ENCODE measurements at regions not wholly inside any gene's neighbourhood (a gene's known extent, or its start where the extent isn't known, plus 50 kb on each side); places are given as distances from the start of the nearest gene placed in this dataset.
A peak's percentile ranks its signal among the peaks of the same experiment; 100 is the strongest.
"Not testable (repeated sequence)": the region's sequence is repeated elsewhere in the genome, so short reads cannot be mapped to it uniquely, and the experiment has no call there.

DNA sequence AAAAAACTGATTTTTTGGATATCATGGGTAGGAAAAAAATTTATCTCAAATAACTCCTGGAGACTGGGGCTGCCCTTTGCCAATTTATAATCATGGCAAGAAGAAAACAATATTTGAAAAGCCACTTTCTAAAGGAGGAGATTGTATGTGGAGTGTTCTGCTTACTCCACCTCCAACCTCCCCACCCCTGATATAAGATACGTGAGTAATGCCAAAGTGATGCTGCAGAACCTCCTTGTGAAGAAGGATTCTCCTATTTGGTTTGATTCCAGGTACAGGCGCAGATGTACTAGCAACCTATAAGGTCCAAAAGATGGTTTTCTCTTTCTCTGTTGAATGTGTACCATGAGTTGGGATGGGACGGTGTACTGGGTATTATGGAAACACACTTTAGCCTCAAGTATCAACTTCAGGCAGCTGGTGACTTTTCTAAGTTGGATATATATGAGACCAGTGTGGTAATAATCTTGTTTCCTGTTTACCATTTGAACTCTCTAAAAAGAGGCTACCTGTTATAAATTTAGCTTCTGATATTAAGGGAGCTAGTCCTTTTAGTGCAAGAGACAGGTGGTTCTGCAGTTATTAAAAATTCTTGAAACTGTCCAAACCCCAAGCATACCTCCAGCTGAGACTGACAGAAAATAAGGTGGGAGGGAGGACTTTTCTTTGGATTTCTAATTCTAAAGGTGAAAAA is 724.0 kb upstream of the MIR17HG start:
- no peak for DNase-seq (ENCODE audit: low read depth in 4 of 4, low spot score in 3 of 4)

DNA sequence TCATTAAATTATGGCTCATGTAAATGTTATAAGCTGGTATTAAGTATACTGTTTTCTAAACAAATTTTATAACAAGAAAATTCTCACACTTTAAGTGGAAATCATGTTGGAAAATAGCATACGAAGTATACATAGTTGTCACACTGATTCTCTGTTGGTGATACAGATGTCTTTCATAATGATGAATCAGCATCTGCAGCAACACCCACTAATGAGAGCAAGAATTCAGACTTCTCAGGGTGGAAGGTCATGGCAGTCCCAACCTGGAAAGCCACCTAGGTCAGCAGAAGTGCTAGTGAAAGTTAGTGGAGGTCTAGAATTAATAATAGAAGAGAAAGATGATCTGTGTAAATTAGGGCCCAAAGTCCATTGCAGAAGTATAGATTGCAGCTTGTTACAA is 719.7 kb upstream of the MIR17HG start:
- DNase-seq (ENCODE audit: low read depth in 4 of 4, low spot score in 3 of 4), result no peak

DNA sequence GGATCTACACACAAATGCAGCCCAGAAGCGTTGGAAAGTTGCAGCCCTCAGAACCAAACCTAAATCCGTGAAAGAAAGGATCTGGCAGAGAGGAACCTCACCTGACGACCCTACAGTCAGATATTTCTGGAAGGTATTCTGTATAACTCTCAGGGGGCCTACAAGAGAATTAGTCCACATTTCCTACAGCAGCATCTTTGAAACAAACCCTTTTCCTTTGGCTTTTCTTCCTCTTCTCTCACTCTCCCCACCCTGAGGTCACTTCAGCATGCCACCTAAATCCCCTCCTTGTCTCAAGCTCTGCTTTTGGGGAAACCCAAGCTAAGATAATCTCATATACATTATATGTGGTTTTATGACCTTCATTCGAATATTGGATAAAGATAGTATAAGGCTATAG is 719.0 kb upstream of the MIR17HG start:
- DNase-seq (ENCODE audit: low read depth in 4 of 4, low spot score in 3 of 4), result no peak

DNA sequence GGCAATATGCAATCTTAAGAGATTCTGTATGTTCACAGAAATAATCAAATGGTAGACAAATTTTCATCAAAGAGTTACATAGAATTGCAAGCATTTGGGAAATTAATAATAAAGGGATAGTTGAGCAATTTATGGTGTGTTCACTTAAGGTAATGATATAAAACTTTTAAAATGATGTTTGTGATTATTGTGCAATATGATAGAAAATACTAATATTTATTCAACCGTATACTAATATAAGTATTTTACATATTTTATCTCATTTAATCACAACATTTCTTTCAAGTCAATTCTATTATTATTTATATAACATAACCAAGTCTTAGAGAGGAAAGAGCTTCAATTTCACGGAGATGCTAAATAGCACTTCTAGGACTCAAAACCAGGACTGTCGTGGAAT is 716.8 kb upstream of the MIR17HG start:
- DNase-seq (ENCODE audit: low read depth in 4 of 4, low spot score in 3 of 4), result no peak

DNA sequence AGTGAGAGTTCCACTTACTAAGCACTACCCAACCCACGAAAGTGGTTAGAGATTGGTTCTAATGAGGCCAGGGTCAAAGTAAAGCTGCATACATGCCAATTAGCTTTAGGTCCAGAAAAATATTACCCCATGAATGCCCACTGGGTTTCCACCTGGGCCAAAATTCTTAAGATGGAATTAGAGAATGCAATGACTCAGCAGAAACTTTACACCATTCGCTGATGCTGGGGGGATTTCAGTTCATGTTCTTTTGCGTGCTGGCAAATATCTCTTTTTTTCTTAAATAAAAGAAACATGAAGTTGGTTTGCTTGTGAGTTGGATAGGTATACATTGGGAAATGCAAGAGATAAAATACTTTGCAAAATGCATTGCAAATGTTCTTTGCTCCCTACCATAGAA is 715.3 kb upstream of the MIR17HG start:
- no peak for DNase-seq (ENCODE audit: low read depth in 4 of 4, low spot score in 3 of 4)

DNA sequence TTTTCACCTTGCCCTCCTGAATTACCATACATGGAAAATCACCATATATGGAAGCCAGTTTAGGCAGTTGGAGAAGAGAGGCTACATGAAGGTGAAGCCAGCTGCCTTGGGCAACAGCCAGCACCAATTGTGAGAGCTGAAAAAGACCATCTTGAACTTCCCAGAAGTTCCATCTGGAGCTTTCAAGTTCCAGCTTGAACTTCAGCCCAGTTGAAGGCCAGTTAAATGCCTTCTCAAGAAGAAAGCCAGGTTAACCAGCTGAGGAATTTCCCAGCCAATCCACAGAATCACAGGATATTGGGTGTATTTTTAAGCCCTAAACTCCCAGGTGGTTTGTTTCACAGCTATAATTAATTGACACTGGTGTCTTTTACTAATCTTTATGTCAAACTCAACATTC is 713.6 kb upstream of the MIR17HG start:
- no peak for DNase-seq (ENCODE audit: low read depth in 4 of 4, low spot score in 3 of 4)

DNA sequence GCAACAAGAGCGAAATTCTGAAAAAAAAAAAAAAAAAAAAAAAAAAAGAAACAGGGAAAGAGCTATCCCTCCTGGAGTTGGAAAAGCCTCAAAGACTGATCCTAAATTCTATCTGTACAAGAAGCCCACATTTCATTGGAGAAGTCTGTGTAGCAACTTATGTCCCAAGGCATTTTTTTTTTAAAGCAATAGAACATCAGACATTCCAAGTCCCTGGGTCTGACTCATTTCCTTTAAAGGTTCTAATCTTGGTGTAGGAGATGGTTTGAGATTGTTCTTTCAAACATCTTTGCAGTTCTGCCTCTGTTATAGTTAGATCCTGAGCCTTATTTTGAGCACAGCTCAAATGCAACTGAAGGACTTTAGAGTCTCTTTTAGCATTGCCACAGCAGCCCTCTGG is 706.5 kb upstream of the MIR17HG start:
- DNase-seq (ENCODE audit: low read depth in 4 of 4, low spot score in 3 of 4), result no peak

DNA sequence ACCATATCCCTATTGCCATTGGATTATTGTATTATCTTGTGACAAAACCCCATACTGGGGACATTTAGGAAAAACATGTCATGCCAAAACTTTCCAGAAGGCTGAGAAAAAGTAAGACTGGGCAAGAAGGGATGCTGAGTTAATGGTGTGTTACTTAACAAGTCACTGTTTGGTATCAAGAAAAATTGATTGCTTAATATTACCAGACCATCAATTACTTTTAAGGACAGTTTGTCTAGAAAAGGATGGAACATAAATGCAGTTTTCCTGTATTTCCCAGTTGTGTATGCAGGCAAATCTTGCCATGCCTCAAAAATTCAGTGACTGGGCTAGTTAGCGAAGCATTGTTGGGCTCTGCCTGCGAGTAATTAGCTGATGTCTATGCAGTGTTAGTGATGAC is 705.6 kb upstream of the MIR17HG start:
- DNase-seq (ENCODE audit: low read depth in 4 of 4, low spot score in 3 of 4), result no peak

DNA sequence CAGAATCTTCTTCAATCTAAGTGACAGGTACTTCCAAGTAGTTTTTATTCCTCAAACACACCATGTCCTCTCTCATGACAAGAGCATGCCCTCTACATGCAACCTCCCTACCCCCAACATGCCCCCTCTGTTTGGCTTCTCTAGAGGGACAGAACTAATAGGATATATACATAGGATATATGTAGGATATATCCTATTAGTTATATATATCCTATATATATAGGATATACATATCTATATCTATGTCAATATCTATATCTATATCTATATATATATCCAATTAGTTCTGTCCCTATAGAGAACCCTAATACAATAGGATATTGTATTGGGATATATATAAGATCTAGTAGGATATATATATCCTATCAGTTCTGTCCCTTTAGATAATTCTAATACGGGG is 701.9 kb upstream of the MIR17HG start:
- DNase-seq (ENCODE audit: low read depth in 4 of 4, low spot score in 3 of 4), result no peak

DNA sequence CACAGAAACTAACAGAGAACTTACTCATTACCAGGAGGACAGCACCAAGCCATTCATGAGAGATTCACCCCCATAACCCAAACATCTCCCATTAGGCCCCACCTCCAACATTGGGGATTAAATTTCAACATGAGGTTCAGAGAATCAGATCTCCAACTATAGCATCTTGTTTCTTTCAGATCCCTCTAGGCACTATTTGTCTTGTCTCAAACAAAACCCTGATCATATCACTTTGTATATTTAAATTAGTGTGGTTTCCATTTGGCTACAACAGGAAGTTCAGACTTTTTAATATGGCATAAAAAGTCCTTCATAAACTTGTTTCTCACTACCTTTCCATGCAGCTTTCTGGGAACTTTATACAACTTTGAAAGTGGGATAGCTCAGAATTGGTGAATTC is 699.0 kb upstream of the MIR17HG start:
- DNase-seq (ENCODE audit: low read depth in 4 of 4, low spot score in 3 of 4), result no peak

DNA sequence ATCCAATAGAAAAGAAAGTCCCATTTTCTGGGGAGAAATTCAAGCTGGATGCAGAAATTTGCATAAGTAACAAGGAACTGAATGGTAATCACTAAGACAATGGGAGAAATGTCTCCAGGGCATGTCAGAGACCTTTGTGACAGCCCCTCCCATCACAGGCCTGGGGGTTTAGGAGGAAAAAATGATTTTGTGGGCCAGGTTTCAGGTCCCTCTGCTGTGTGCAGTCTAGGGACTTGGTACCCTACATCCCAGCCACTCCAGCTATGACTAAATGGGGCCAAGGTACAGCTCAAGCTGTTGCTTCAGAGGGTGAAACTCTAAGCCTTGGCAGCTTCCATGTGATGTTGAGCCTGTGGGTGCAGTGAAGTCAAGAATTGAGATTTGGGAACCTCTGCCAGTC is 695.5 kb upstream of the MIR17HG start:
- DNase-seq (ENCODE audit: low read depth in 4 of 4, low spot score in 3 of 4), result no peak

DNA sequence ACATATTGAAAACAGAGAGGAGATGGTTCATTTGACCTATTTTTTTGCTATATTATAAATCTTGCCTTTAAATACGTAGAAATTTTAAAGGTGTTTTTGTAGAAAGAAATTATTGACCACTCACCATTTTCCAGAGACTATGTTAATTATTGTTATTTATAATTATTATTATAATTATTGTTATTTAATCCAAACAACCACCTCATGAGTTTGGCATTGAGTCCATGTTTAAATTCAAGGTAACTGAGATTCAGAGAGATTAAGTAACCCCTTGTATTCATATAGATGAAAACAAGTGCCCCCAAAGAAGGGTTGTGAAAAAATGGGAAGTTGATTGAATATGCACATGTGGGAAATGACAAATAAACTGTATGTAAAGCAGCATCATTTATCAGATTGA is 692.5 kb upstream of the MIR17HG start:
- DNase-seq (ENCODE audit: low read depth in 4 of 4, low spot score in 3 of 4), result no peak

DNA sequence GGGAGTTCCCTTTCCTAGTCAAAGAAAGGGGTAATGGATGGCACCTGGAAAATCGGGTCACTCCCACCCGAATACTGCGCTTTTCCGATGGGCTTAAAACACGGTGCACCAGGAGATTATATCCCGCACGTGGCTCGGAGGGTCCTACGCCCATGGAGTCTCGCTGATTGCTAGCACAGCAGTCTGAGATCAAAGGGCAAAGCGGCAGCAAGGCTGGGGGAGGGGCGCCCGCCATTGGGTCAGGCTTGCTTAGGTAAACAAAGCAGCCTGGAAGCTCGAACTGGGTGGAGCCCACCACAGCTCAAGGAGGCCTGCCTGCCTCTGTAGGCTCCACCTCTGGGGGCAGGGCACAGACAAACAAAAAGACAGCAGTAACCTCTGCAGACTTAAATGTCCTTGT is 683.3 kb upstream of the MIR17HG start:
- DNase-seq (ENCODE audit: low read depth in 4 of 4, low spot score in 3 of 4), result not testable (repeated sequence)

DNA sequence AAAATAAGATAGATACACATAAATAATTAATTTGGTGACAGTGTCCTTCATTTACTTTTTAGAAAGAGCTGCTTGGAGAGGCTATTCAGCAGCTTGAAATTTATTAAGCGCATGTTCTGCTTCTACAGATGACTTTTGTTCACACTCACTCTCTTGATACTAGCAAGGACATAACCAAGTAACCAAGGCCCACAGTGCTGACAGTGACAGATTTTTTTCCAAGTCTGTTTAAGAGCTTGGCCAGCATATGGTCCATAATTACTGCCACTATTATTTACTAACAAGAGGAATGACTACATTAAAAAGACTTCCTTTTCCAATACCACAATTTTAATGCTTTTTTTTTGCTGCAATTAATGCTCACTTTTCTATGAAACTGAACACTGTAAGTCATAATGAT is 673.7 kb upstream of the MIR17HG start:
- DNase-seq (ENCODE audit: low read depth in 4 of 4, low spot score in 3 of 4), result peak in 2 of 4 donors; percentile 20 to 48

DNA sequence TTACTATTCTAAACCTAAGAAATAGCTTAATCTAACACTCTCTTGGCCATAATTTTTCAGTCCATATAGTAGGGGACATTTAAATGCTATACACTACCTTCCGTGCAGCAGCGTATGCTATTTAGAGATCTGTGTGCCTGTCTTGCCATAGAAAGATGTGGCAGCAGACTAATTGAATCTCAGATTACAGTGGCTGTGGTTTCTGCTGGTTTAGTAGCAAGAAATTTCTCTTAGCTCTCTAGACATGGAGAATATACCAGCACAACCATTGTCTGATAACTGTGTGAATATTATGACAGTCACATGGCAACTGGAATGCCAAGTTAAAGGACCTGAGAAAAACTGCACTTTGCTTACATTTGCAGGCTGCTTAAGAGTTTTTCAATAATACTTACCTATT is 672.4 kb upstream of the MIR17HG start:
- DNase-seq (ENCODE audit: low read depth in 4 of 4, low spot score in 3 of 4), result no peak

DNA sequence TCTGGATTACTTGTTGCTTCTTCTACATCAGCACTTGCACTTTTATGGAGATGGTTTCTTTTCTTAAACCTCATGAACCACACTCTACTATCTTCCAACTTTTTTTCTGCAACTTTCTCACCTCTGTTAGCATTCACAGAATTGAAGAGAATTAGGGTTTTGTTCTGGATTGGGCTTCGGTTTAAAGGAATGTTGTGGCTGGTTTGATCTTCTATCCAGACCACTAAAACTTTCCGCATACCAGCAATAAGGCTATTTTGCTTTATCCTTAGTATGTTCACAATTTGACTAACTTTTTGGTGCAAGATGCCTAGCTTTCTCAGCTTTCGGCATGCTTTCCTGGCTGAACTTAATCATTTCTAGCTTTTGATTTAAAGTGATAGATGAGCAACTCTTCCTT is 666.7 kb upstream of the MIR17HG start:
- DNase-seq (ENCODE audit: low read depth in 4 of 4, low spot score in 3 of 4), result no peak

DNA sequence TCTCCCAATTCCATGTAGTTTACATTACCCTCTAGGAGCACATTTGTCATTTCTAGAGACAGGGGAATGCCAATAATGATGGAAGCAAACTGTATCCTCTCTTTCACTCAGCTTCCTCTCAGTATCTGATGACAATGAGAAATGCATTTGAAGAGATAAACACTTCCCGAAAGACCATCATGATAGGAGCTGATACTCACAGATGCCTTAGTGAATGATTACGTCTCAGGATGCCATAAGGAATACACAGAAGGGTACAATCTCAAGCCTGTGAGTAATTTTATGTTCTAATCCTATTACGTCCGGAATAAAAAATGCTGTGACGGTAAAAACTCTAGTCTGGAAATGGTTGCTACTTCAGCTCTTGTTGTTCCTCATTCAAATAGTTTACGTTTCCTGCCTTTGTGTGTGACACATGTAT is 663.8 kb upstream of the MIR17HG start:
- DNase-seq (ENCODE audit: low read depth in 4 of 4, low spot score in 3 of 4), result no peak

DNA sequence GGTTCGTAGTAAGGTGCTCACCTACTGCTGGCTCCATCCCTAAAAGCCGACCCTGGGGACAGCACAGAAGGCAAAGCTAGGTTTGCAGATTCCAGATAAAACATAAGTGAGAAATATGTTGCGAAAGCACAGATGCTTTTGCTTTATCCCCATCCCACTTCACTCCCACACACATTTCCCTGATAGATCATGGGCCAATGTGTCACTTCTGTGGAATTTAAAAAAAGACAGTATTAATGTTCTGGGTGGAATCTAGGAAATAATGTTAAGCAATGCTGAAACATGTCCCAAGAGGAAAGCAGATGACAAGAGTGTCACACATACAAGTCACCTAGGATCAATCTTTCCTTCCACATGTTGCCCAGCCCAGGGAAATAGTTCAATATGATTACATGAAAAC is 661.0 kb upstream of the MIR17HG start:
- no peak for DNase-seq (ENCODE audit: low read depth in 4 of 4, low spot score in 3 of 4)

DNA sequence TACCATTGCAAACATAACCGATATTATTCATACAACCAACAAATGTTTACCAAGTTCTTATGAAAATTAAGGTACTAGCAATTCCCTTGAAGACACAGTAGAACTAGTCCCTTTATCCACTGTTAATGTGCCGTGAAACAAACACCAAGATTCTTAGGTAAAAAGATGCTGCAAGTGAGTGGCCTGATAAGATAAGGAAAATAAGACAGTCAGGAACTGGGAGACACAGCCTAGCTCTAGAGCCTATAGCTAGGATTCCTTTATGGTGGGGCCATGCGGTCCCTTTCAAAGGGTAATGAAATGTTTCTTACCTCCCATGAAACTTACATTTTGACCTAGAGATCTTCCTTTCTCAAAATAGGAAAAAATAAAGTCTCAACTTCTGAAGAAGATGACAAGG is 658.4 kb upstream of the MIR17HG start:
- no peak for DNase-seq (ENCODE audit: low read depth in 4 of 4, low spot score in 3 of 4)

DNA sequence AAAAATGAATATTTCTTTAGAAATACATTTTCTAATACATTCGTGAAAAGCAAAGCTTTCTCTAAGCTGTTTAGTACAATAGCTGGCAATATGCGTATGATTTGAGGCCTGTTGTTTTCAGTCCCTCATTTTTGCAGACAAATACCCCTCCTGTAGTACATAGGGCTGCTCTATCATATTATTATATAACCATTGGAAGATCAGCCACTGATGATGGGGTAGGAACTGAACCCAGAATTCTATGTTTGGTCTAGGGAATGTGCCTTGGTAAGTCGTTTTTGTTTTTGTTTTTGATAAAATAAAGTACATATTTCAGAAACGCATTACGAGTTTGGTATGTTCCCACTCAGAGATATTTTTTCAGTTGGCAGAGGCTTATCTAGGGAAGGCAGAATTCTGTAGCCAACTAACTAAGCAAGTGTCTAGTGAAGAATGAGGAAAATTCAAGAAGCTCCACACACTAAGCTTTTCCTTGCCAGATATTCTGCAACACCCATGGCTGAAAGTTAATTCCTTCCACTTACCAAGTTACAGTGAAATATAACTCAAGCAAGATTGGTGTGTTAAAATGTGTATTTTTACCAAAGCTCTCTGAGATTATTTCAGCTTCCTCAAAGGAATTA is 656.9 kb upstream of the MIR17HG start:
- DNase-seq (ENCODE audit: low read depth in 4 of 4, low spot score in 3 of 4), result no peak

DNA sequence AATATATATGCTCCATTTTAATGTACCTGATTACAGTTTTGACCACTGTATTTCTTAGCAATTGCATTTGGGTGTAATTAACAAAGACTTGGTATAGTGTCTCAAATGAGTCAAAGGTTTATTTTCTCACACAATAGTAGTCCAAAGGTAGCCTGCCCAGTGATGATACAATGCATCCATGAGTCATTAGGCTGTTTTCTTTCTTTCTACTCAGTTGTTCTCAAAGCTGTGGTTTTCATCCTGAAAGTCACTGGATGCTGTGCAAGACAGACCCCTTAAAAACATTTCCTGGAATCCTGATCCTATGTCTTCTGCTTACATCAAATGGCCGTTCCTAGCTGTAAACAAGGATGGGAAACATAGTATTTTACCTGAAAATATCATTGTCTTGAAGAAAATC is 651.2 kb upstream of the MIR17HG start:
- no peak for DNase-seq (ENCODE audit: low read depth in 4 of 4, low spot score in 3 of 4)

DNA sequence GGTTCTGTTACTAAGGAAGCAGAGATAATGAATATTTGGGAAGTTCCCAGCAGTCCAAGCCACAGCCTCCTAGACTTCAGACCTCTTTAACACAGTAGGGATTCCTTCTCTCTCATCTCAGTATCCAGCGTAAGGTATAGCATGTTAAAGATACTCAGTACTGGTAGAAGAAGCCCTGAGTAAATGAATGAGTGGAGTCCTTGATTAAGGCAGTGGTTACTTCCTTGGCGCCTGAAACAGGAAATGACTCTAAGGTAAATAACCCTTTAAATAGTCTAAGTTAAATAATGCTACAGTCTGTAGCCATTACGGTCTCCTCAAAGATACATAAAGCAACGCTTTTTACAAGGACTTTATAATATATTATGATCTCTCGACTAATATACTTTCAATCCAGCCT is 650.8 kb upstream of the MIR17HG start:
- no peak for DNase-seq (ENCODE audit: low read depth in 4 of 4, low spot score in 3 of 4)

DNA sequence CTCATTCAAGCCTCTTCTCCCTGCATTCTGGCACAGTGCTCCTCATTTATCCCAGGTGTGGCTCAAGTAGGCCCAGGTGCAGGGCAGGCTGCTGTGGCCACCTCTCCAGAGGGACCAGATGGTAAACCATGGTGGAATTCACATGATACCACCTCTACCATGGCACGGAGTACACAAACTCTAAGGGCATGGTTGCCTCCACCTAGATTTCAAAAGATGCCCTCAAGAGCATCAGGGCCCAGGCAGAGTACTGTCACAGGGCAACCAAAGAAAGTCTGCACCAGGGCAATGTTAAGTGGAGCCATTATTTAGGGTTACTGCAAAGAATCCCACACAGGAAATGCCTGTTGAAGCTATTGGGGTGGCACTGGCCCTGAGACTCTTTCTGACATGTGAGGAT is 647.1 kb upstream of the MIR17HG start:
- DNase-seq (ENCODE audit: low read depth in 4 of 4, low spot score in 3 of 4), result no peak
